Heart left ventricle (tissue), 13 donors: ENCODE measurements at regions not wholly inside any gene's neighbourhood (a gene's known extent, or its start where the extent isn't known, plus 50 kb on each side); places are given as distances from the start of the nearest gene placed in this dataset.
"Not testable (repeated sequence)": the region's sequence is repeated elsewhere in the genome, so short reads cannot be mapped to it uniquely, and the experiment has no call there.

Experiments
- CTCF ChIP-seq, 12 donors: fragments of 200-600 bp; sonication (generic) in 4 of 12; IDR thresholded peaks; one replicate each; pipeline versions ENCODE4 v1.5.0 to v1.8.0; 2018 to 2022; ENCODE audit warnings: antibody characterized with exemption in 12 of 12, mild to moderate bottlenecking in 5 of 12
- POLR2A ChIP-seq, 2 donors: fragments of 450-650 bp; IDR thresholded peaks; one replicate each; pipeline ENCODE4 v1.6.1; 2017; ENCODE audit warnings: antibody characterized with exemption in 2 of 2, mild to moderate bottlenecking in 2 of 2, moderate library complexity in 2 of 2
- donor health status: ischemic (EF 13 %, LVEDD 7.1; RV severe dilation, severe dysfunction).
- donor health status: DM: no; HTN: yes; CAD: no.
- donor health status: DM: no; HTN: no; CAD: no.
- donor health status: ischemic (EF 25% LVEDD 6.9; RV normal size, moderate dysfunction).
- donor health status: ischemic (EF 25% LVEDD 5.7; RV mildly dilated, moderate dysfunction).
- donor health status: ischemic (EF 35%, LVEDD 5.7; RV mildly dilated, moderate dysfunction).
- donor health status: nonischemic (EF 11% LVEDD 7.7; RV severe dilation, severe dysfunction).
- donor health status: DM: yes; HTN: yes; CAD: no.
- donor health status: PGD.
- donor health status: ischemic (EF 29% LVEDD 5.4; RV normal size, mild dysfunction).
- donor health status: nonischemic (EF 23%, LVEDD 6.1; RV moderate dilation, normal function).

- TF ChIP-seq CTCF, POLR2A (IDR thresholded peaks at IDR 0.05): not testable (repeated sequence)
These were observed 438.8 kb upstream of the FAM174A start for GRCh38 chr5:100096328-100096727.
